Ammon's horn (tissue), 1 donor: ENCODE measurements at regions not wholly inside any gene's neighbourhood (a gene's known extent, or its start where the extent isn't known, plus 50 kb on each side); places are given as distances from the start of the nearest gene placed in this dataset.
"Not testable (repeated sequence)": the region's sequence is repeated elsewhere in the genome, so short reads cannot be mapped to it uniquely, and the experiment has no call there.

Experiments
- DNase-seq: peaks from one replicate; pipeline ENCODE4 v3.0.0-alpha.2; 2016; ENCODE audit warnings: low spot score

DNA sequence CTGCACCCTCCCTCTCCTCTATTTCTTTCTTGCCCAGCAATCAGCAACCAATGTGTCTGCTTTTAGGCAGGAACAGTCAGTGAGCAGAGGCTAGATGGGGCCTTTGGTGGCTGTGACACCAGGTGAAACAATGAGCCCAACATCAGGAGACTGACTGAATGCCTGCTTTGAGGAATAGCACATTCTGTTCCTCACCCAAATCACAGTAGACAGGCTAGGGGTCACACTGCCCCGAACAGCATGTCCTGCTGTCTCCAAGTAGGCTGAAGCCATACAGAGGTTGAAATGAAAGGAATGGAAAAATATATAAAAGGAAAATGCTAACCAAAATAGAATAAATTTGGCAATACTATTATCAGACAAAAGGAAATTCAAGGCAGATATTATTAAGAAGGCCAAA, 122.5 kb upstream of the GDNF start:
- no peak for DNase-seq

DNA sequence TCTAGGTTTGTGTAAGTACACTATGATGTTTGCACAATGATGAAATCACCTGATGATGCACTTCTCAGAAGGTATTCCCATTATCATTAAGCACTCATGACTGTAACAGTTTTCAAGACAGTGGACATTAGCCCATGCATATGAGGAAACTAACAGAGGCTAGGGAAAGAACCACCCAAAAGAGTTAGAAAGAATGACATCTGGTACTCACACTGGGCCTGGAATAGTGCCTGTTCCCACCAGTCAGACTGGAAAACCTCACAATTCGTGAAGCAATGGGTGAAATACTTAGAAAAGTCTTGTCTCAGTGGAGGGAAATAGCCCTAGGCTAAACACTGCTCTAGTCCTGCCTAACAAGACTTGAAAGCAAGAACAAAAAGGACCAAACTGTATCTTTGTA, 117.4 kb upstream of the GDNF start:
- no peak for DNase-seq

DNA sequence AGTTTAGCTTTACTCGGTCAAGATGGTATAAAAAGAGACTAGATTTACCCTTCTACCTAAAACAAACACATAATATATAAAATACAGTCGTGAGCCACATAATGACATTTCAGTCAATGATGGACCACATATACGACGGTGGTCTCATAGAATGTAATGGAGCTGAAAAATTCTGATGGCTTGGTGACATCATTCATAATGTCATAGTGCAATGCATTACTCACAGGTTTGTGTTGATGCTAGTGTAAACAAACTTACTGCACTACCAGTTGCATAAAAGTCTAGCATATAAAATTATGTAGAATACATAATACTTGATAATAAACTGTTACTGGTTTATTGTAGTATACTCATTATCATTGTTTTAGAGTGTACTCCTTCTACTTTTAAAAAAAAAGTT, 115.9 kb upstream of the GDNF start:
- no peak for DNase-seq

GRCh38 chr5:37954561-37954960, 114.7 kb upstream of the GDNF start:
- no peak for DNase-seq

DNA sequence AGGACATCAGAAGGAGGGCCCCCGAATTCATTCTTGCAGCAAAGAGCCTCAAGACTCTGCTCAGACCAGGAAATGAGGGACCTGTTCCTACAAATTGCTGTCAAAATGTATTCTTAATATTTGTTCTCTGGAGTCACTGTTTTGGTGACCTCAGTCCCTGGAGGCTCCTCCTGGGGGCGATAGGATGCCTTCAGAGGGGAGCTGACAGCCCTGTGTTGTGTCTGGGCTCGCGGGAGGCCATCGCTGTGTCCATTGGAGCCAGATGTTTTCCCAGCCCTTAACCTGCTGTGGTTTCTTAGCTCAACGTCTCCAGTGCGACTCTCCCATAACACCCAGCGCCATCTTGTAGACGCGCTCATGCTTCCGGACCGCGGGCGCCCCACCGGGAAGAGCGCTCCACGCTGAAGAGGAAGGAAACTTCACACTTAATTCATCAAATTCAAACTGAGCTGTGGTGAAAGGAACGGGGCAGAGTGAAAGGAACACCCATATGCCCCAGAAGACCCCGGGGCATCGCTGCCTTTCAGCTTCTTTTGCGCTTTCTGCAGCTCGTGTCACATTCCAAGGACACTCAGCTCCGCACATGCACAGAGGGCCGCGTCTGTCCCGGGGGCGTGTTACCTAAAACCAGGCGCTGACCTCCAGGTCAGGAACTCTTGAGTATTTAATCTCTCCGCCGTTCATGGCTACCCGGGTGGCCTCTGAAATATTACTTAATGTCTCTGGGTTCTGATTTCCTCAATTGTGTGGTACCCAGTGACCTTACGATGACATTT, 112.3 kb upstream of the GDNF start:
- DNase-seq, result no peak

- no peak for DNase-seq
These were observed 110.6 kb upstream of the GDNF start for GRCh38 chr5:37950436-37950835.

DNA sequence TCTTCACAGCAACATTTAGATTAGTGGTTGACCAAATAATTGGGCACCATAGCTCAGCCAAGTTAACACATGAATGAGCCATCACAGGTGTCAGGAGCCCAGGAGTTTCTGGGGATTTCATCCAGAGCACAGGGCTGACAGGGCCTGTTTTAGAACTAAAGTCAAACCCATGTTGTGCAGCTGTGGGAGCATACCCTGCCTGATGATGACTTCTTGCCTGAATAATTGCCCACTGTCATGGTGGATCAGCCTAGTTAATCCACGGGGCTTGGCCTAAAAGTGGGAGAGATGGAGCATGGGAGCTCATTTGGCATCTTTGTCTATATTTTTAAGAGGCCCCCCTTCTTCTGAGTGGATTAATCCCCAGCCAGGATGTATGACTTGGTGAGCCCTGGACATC, 105.6 kb upstream of the GDNF start:
- no peak for DNase-seq

DNA sequence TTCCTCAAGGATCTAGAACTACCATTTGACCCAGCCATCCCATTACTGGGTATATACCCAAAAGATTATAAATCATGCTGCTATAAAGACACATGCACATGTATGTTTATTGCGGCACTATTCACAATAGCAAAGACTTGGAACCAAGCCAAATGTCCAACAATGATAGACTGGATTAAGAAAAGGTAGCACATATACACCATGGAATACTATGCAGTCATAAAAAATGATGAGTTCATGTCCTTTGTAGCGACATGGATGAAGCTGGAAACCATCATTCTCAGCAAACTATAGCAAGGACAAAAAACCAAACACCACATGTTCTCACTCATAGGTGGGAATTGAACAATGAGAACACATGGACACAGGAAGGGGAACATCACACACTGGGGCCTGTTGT, 103.3 kb upstream of the GDNF start:
- not testable (repeated sequence) for DNase-seq

GRCh38 chr5:37940931-37941623, 101.2 kb upstream of the GDNF start:
- DNase-seq, result no peak

DNA sequence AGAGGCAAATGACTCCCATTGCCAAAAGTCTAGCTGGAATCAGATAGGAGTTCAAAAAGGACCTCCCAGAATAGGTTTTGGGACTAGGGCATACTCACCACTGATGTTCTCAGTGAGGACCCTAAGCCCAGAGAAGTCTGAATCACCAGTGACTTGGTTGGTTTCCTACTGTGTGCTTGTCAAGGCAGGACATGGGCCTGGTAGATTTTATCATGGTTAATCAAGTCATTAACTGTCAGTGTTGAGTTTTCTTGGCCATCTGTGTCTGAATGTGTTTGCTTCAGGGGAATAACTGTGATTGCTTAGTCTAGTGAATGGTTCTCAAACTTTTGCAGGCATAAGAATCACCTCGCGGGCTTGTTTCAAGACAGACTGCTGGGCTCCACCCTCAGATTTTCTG, 99.0 kb upstream of the GDNF start:
- DNase-seq, result no peak

- no peak for DNase-seq
These were observed 98.4 kb upstream of the GDNF start for GRCh38 chr5:37938076-37938852.

DNA sequence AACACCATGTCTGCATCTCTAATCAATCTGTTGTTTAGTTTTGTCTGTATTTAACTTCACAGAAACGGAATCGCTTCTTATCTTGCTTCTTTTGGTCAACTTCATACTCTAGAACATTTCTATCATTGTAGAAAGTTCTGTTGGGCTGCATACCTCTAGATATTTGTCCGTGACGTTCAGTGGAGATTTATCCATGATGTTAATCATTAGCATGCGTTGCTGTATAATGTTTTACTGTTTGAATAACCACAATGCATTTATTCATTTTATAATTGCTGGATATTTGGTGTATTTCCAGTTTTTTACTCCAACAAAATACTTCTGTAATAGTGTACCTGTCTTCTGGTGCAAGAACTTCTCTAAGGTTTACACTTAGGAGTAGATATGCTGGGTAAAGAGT, 96.2 kb upstream of the GDNF start:
- no peak for DNase-seq

- no peak for DNase-seq
These were observed 93.7 kb upstream of the GDNF start for GRCh38 chr5:37933576-37933975.

- no peak for DNase-seq
These were observed 92.6 kb upstream of the GDNF start for GRCh38 chr5:37932450-37932849.

DNA sequence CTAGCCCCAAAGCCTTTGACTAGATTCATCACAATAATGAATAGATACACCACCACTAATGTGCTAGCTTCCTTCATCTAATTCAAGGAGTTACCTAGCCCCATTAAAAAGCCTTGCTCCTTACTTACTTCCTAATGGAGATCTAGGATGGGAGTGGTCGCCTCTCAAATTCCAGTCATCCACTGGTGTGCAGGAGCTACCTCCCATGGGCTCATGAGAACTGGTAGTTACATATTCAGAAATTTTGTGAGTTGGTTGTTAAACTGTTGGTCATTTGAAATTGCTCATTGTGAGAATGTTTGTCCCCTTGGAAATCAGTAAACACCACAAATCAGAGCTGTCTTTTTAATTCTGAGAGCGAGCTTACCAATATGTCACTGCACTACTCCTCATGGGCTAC, 91.7 kb upstream of the GDNF start:
- DNase-seq, result no peak

- DNase-seq, result no peak
These were observed 90.5 kb upstream of the GDNF start for GRCh38 chr5:37930350-37930749.

DNA sequence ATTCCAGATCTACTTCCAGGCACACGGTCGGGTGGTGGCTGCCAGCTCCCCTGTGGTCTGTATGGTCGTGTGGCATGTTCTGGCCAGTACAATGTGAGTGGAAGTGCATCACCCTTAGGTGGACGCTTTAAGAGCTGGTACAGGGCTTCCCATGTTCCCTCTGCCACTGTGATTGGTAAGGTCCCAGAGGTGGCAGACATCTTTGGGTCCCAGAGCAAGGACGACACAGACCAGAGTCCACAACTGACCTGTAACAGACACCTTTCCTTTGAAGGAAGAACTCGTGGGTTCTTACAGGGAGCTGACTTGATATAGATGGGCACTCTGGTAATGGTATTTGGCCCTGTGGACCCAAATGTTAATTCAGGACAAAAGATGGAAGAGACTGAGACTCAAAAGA, 90.0 kb upstream of the GDNF start:
- no peak for DNase-seq

- DNase-seq, result not testable (repeated sequence)
These were observed 87.9 kb upstream of the GDNF start for GRCh38 chr5:37927753-37928152.

DNA sequence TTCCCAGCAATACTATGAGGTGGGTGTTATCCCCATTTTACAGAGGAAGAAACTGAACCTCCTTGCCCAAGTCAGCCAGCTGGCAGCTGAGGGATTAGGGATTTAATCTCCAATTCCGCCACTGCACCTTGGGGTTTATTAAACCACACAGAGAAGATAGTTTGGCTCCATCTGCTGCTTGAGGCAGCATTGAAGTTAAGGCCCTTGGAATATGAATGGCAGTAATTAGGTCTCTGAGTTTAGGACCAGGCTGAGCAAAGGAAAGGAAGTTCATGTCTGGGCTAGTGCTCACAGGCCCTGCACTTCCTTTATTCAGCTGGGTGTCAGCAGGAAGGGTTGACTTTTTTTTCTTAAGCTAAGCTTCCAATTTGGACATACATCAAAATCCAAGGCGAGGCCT, 86.9 kb upstream of the GDNF start:
- peak; percentile 6 for DNase-seq

DNA sequence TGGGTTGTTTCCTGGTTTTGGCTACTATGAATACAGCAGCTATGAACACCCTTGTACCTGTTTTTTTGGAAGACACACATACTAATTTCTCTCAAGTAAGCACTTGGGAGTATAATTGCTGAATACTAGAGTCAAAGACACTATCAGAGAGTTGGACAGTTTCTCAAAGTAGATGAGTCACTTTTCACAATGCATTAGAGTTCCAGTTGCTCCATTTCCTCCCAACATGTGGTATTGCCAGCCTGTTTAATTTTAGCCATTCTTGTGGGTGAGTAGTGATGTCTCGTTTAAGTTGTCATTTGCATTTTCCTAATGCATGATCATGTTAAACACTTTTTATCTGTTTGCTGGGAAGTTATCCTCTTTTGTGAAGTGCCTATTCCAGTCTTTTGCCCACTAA, 81.6 kb upstream of the GDNF start:
- DNase-seq, result no peak

DNA sequence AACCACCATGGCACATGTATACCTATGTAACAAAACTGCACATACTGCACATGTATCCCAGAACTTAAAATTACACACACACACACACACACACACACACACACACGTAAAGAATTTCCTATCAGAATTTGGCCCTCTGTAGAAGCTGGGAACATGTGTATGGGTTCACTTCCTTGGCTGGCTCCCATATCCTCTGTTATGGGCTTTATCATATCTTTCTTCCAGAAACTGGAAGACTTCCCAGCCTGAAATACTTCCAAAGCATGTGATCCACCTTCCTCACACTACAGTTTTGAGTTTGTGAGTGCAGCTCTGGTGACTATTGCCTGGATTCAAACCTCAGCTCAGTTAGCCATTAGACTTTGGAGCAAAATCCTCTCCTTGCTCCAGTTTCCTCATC, 78.6 kb upstream of the GDNF start:
- DNase-seq, result no peak

GRCh38 chr5:37916525-37916924, 76.7 kb upstream of the GDNF start:
- DNase-seq, result no peak

GRCh38 chr5:37915097-37915736, 75.4 kb upstream of the GDNF start:
- no peak for DNase-seq
